GM21528 (cell line): ENCODE measurements at regions not wholly inside any gene's neighbourhood (a gene's known extent, or its start where the extent isn't known, plus 50 kb on each side); places are given as distances from the start of the nearest gene placed in this dataset.

Experiments used
- ATAC-seq: cut with Tn5 transposase; IDR thresholded peaks from one replicate; pipeline ENCODE4 v1.9.1; 2021; ENCODE audit warnings: mild to moderate bottlenecking, moderate library complexity; ENCODE audit not compliant: unreplicated experiment, low FRiP score

GRCh38 chr3:5270666-5271371, 83.3 kb downstream of the EDEM1 start:
- ATAC-seq = no peak

GRCh38 chr3:5271372-5271683, 83.8 kb downstream of the EDEM1 start:
- no peak for ATAC-seq

GRCh38 chr3:5272387-5272786, 84.9 kb downstream of the EDEM1 start:
- ATAC-seq = no peak

GRCh38 chr3:5274091-5274490, 86.6 kb downstream of the EDEM1 start:
- ATAC-seq = no peak

- ATAC-seq = no peak
Measured at GRCh38 chr3:5275529-5275928, 88.0 kb downstream of the EDEM1 start.

GRCh38 chr3:5276934-5277333, 89.4 kb downstream of the EDEM1 start:
- no peak for ATAC-seq

- ATAC-seq = no peak
Measured at GRCh38 chr3:5277612-5278236, 90.2 kb downstream of the EDEM1 start.

- ATAC-seq = no peak
Measured at GRCh38 chr3:5278666-5279065, 91.2 kb downstream of the EDEM1 start.

- no peak for ATAC-seq
Measured at GRCh38 chr3:5282703-5283102, 95.2 kb downstream of the EDEM1 start.

- ATAC-seq = no peak
Measured at GRCh38 chr3:5285439-5285838, 97.9 kb downstream of the EDEM1 start.

GRCh38 chr3:5290915-5291314, 103.4 kb downstream of the EDEM1 start:
- ATAC-seq = no peak

- no peak for ATAC-seq
Measured at GRCh38 chr3:5292512-5292911, 105.0 kb downstream of the EDEM1 start.

GRCh38 chr3:5293207-5293606, 105.7 kb downstream of the EDEM1 start:
- no peak for ATAC-seq

- ATAC-seq = no peak
Measured at GRCh38 chr3:5294356-5294755, 106.8 kb downstream of the EDEM1 start.

GRCh38 chr3:5295191-5295690, 107.7 kb downstream of the EDEM1 start:
- no peak for ATAC-seq

- no peak for ATAC-seq
Measured at GRCh38 chr3:5296362-5296761, 108.9 kb downstream of the EDEM1 start.

GRCh38 chr3:5297895-5298294, 110.4 kb downstream of the EDEM1 start:
- ATAC-seq = peak; percentile 14

GRCh38 chr3:5298453-5298852, 110.9 kb downstream of the EDEM1 start:
- ATAC-seq = peak; percentile 99

GRCh38 chr3:5299161-5299560, 111.7 kb downstream of the EDEM1 start:
- no peak for ATAC-seq

GRCh38 chr3:5300638-5301037, 113.1 kb downstream of the EDEM1 start:
- ATAC-seq = no peak

GRCh38 chr3:5301651-5302297, 114.3 kb downstream of the EDEM1 start:
- ATAC-seq = no peak

- no peak for ATAC-seq
Measured at GRCh38 chr3:5302661-5303060, 115.2 kb downstream of the EDEM1 start.
